SJCRH30 (cell line): ENCODE measurements at regions not wholly inside any gene's neighbourhood (a gene's known extent, or its start where the extent isn't known, plus 50 kb on each side); places are given as distances from the start of the nearest gene placed in this dataset.

Experiments used
- DNase-seq, 2 experiments: peaks; one replicate each; pipeline ENCODE4 v3.0.0-alpha.2; 2015 to 2020
- H3K27ac ChIP-seq: fragments of 250-450 bp; sonication (Bioruptor Pico); 2 replicates; pipeline ENCODE4 v1.5.1; 2020; ENCODE audit warnings: mild to moderate bottlenecking, moderate library complexity
- H3K27me3 ChIP-seq: fragments of 250-450 bp; sonication (Bioruptor Pico); 2 replicates; pipeline ENCODE4 v1.5.1; 2020; ENCODE audit warnings: mild to moderate bottlenecking, moderate library complexity
- H3K36me3 ChIP-seq: fragments of 250-450 bp; sonication (Bioruptor Pico); 2 replicates; pipeline ENCODE4 v1.5.1; 2020; ENCODE audit warnings: mild to moderate bottlenecking, moderate library complexity
- H3K4me1 ChIP-seq: fragments of 250-450 bp; sonication (Bioruptor Pico); 2 replicates; pipeline ENCODE4 v1.5.1; 2020; ENCODE audit warnings: mild to moderate bottlenecking, moderate library complexity
- H3K4me3 ChIP-seq: fragments of 250-450 bp; sonication (Bioruptor Pico); 2 replicates; pipeline ENCODE4 v1.5.1; 2020; ENCODE audit warnings: mild to moderate bottlenecking, moderate library complexity
- H3K9me3 ChIP-seq: fragments of 250-450 bp; sonication (Bioruptor Pico); replicated peaks from 2 replicates; pipeline ENCODE4 v1.5.1; 2020; ENCODE audit warnings: mild to moderate bottlenecking, moderate library complexity

DNA sequence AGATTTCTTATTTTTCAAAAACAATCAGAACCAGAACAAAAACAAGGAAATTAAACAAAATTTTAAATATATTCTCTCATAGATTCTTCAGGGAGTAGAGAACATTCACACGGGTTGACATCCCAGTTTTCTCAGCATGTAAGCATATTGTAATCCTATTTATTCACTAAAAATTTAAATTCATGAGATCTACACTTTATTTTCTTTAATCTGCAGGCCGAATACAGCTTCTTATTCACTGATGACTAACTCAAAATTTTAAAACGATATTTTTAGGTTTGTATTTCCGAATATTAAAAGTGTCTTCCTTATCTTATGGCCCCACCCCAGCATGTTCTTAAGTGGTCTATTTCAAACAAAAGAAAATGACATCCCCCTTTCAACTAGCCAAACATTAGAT lies 262.4 kb downstream of the MEIS1 start:
- Histone ChIP-seq H3K27ac (no peak overlapping the region), H3K36me3 (no peaks in the 10 kb centered on the region), H3K27me3 (peaks cover 3% of the 10 kb centered on the region; the same call in 1 of the 2 replicates), H3K4me1 (no peaks in the 10 kb centered on the region), H3K9me3 (no peaks in the 10 kb centered on the region), H3K4me3 (no peak overlapping the region)
- no peak for DNase-seq

DNA sequence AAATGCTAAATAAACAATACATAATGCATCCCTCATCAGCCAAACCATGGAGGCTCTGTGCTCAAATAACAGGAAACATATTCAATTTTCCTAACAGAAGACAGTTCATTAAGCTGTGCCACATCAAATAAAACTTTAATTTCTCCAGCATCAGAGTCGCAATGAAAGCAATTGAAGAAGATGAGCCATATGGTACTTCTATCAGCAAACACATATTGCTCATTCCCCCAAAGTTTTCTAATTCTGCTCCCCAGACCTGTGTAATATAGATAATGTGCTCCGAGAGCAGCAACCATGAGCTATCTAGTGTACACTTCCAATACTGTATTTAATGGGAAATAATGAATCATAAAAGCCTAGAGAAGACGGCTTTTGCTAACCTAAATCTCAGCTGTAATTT lies 263.2 kb downstream of the MEIS1 start:
- H3K36me3 ChIP-seq: no peaks in the 10 kb centered on the region
- H3K4me3 ChIP-seq: no peak overlapping the region
- H3K27me3 ChIP-seq: peaks cover 3% of the 10 kb centered on the region; the same call in 1 of the 2 replicates
- H3K4me1 ChIP-seq: no peaks in the 10 kb centered on the region
- no peak overlapping the region for H3K27ac ChIP-seq
- H3K9me3 ChIP-seq: no peaks in the 10 kb centered on the region
- no peak for DNase-seq

DNA sequence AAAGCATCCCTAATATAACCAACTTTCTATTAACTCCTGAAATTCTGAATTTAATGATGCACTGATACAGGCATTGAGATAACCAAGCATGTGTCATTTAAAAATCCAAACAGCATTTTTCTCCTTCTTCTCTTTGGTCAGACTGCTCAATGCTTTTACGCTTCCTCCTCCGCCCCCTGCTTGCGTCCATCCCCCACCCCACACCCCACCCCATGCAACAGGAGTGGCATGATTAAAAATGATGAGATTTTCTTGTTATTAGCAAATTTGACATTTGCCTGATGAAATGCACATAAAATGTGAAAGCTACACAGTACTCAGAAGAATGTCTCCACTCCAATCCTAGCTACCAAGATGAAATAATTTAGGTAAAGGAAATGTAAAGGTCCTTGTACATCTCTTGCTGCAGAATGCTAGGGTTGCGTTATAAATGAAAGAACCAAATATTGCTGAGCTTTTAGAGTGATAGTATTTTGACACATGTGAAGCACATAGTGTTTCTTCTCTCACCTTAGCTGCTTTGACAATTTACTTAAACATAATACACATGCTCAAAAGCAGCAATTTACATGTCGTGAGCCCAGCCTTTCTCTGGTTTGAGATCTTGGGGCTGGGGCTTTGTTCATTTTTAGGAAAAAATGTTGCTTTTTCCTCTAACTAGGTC lies 263.8 kb downstream of the MEIS1 start:
- H3K9me3 ChIP-seq: no peaks in the 10 kb centered on the region
- no peaks in the 10 kb centered on the region for H3K4me1 ChIP-seq
- no peak overlapping the region for H3K4me3 ChIP-seq
- DNase-seq: no peak
- H3K27ac ChIP-seq: no peak overlapping the region
- peaks cover 3% of the 10 kb centered on the region; the same call in 1 of the 2 replicates for H3K27me3 ChIP-seq
- no peaks in the 10 kb centered on the region for H3K36me3 ChIP-seq

DNA sequence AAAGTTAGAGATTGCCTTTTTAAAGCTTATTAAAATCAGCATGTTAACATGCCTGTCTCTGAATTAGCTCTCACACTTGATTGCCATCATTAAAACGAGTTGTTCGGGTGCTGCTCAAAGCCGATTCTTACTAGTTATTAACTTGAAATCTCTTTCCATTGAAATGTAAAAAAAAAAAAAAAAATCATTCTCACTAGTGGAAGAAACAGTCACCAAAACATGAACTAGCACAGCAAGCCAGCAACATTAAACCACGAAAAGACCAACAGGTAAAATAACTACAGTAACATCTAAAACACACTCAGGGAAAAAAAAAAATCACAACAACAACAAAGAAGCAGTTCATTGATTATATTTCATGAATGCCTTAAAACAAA lies 264.5 kb downstream of the MEIS1 start:
- no peak overlapping the region for H3K27ac ChIP-seq
- H3K4me1 ChIP-seq: no peaks in the 10 kb centered on the region
- peaks cover 3% of the 10 kb centered on the region; the same call in 1 of the 2 replicates for H3K27me3 ChIP-seq
- H3K4me3 ChIP-seq: no peak overlapping the region
- no peaks in the 10 kb centered on the region for H3K36me3 ChIP-seq
- no peaks in the 10 kb centered on the region for H3K9me3 ChIP-seq
- DNase-seq: no peak

DNA sequence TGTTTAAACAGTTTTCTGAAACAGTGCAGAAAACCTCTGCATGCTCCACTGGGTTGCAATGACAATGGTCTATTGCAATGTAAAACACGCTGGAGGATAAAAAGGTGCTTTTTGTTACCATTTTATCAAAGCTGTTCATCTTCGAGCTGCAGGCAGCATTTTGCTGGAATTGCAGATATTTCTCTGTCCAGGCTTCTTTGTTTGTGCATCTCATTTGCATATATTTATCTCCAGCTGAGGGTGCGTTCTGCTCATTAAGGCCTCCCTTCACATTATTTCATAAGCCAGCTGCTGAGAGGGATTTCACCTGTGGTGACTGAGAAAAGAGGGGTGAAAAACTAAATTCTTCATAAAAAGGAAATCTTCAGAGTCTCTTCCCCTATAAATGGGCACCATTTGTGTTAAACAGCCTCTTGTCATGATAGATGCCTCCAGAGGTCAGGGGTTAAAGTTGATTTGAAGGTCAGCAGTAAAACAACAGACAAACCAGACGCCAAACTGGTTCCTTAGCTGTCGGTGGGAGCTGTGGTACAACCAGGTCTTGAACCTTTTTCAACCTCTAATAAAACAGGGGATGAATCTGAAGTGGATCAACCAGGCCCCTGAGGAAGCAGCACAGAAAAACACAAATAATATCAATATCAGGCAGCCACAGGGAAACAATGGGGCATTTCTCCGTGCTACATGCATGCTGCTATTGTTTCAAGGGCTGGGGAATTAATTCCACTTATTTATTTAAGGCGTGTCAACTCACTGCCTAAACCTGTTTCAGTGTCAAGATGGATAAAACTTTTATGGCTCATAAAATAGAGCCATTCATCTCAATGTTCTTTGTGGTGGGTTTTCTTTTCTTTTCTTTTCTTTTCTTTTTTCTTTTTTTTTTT lies 265.1 kb downstream of the MEIS1 start:
- H3K36me3 ChIP-seq: no peaks in the 10 kb centered on the region
- no peak overlapping the region for H3K4me3 ChIP-seq
- H3K27me3 ChIP-seq: peaks cover 3% of the 10 kb centered on the region; the same call in 1 of the 2 replicates
- H3K4me1 ChIP-seq: no peaks in the 10 kb centered on the region
- no peaks in the 10 kb centered on the region for H3K9me3 ChIP-seq
- no peak overlapping the region for H3K27ac ChIP-seq
- no peak for DNase-seq

DNA sequence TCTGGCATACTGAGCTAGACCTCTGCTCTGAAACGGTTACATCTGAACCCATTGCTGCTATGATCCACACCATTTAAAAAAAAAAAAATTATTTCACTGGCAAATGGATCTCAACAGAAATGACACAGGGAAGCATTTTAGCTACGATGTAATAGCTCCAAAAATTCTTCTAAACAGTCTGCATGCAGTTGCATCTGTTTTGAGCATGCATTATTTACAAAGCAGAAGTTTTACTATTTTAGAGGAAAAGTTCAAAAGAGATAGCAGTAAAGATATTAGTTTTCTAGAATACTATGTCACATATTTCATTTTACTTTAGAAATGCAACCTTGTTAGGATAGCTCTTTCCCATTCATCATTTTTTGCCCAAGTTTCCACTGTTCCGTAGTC lies 265.7 kb downstream of the MEIS1 start:
- Histone ChIP-seq H3K9me3 (no peaks in the 10 kb centered on the region), H3K36me3 (no peaks in the 10 kb centered on the region), H3K27ac (no peak overlapping the region), H3K4me1 (no peaks in the 10 kb centered on the region), H3K27me3 (peaks cover 3% of the 10 kb centered on the region; the same call in 1 of the 2 replicates), H3K4me3 (no peak overlapping the region)
- no peak for DNase-seq

DNA sequence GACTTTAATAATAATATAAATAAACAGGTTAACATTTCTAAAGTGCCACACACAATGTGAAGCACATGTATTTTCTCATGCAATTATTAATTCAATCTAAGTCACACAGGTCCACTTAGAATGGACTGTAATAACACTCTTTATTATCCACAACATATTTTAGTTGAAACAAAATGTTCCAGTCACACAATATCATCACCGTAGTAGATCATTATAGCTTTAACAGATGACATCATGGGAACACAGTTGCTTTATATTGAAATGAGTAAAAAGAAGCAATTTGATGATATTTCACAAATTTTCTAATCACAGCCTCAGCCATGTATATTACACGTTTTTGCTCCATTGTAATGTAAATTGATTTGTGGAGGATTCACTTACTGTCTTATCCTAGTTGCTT lies 266.3 kb downstream of the MEIS1 start:
- Histone ChIP-seq H3K4me3 (no peak overlapping the region), H3K9me3 (no peaks in the 10 kb centered on the region), H3K36me3 (no peaks in the 10 kb centered on the region), H3K4me1 (no peaks in the 10 kb centered on the region), H3K27me3 (peaks cover 3% of the 10 kb centered on the region; the same call in 1 of the 2 replicates), H3K27ac (no peak overlapping the region)
- no peak for DNase-seq

DNA sequence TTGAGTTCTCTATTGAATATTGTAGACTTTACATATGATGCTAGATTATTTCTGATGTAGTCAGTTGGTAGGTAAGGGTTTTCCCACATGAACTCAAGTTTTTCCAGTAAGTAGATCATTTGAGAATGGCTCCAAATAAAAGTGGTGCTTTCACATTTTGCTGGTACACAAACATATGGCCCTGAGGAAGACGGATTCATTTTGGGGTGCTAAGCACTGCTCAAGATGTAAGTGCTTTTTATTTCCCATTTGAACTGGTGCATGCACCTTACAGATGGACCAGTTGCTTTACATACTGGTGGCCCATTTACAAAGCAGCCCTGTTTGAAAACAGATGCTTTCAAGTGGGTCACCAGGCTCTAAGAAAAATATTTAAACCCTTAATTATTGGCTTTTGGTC lies 266.7 kb downstream of the MEIS1 start:
- Histone ChIP-seq H3K27me3 (peaks cover 3% of the 10 kb centered on the region; the same call in 1 of the 2 replicates), H3K27ac (no peak overlapping the region), H3K36me3 (no peaks in the 10 kb centered on the region), H3K4me1 (no peaks in the 10 kb centered on the region), H3K9me3 (no peaks in the 10 kb centered on the region), H3K4me3 (no peak overlapping the region)
- DNase-seq: no peak

DNA sequence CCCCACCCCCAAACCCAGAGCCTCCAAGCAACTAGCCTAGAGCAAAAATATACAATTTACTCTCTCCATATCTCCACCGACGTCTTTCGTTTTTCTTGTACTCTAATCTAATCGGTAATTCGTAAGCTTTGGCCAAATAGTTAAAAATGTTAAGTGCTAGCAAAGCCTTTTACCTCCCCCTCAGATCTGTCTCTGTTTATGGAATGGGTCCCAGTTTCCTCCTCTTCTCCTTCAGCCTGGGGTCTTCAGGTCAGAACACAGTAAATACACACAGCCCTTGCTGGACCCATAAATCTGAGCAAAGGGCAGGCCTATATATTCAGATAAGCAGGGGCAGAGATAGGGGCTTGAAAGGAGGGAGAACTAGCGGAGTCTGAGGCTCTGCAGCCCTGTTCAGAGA lies 267.4 kb downstream of the MEIS1 start:
- Histone ChIP-seq H3K27me3 (peaks cover 3% of the 10 kb centered on the region; the same call in 1 of the 2 replicates), H3K4me1 (no peaks in the 10 kb centered on the region), H3K36me3 (no peaks in the 10 kb centered on the region), H3K27ac (no peak overlapping the region), H3K4me3 (no peak overlapping the region), H3K9me3 (no peaks in the 10 kb centered on the region)
- no peak for DNase-seq

DNA sequence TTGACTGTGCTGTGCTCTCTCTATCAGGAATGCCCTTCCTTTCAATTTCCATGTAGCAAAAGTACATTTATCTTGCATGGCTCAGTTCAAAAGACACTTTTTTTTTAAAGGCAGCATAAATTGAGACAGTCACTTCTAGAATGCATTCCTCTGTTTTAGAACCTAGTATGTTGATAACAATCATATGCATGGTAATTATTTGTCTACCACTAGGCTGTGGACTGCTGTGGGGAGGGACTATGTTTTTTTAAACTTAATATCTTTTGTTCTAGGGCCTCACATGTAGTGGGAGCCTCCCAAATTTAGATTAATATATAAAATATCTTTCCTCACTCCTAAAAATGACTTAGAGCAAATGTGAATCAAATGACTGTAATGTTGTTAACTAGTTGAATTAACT lies 269.9 kb downstream of the MEIS1 start:
- Histone ChIP-seq H3K4me1 (no peaks in the 10 kb centered on the region), H3K27ac (no peak overlapping the region), H3K36me3 (no peaks in the 10 kb centered on the region), H3K27me3 (no peaks in the 10 kb centered on the region), H3K9me3 (no peaks in the 10 kb centered on the region), H3K4me3 (no peak overlapping the region)
- no peak for DNase-seq

DNA sequence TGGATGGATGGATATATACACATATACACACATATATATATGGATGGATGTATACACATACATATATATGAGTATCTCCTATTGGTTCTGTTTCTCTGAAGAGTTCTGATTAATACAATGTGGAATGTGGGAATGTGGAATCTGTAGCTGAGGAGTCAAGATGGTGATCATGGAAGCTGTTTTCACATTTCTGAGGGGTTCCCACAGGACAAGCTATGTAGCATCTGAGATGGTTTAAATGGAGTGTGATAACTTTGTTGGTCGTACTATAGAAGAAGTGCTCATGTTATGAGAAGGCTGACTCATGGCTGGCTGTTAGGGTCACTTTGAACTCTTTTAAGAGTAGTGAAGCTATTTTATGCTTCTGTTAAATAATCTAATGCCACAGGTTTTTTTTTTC lies 279.7 kb downstream of the MEIS1 start:
- Histone ChIP-seq H3K4me1 (no peaks in the 10 kb centered on the region), H3K36me3 (no peaks in the 10 kb centered on the region), H3K4me3 (no peak overlapping the region), H3K27ac (no peak overlapping the region), H3K9me3 (no peaks in the 10 kb centered on the region), H3K27me3 (no peaks in the 10 kb centered on the region)
- DNase-seq: no peak

DNA sequence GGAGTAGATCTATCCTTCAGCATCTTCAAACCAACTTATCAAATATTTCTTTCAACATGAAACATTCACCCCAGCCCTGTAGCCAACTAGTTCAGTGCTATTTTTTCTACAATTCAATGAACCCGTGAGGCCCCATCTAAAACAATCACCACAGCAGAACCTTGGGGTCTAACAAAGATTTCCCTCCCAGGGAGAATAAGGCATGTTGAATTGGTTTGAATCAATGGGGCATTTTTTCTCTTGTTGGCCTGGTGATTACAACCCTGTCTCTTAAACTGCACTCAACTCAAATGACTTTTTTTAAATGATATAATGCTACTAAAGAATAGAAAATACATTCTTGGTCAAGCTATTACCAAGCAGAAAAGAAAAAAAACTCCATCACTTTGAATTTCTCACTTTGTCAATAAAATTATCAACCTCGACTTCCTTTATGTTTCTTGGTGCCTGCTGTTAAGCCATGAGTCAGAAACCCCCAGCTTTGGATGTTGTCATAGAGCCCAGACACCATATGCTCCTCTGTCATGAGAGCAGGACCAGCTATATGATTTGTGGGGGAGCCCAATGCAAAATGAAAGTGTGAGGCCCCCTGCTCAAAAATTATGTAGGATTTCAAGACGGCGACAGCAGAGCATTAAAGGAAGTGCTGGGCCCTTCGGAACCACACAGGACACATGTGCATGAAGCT lies 282.4 kb downstream of the MEIS1 start:
- Histone ChIP-seq H3K4me3 (no peak overlapping the region), H3K9me3 (no peaks in the 10 kb centered on the region; the same call in 1 of the 2 replicates), H3K27me3 (no peaks in the 10 kb centered on the region), H3K27ac (no peak overlapping the region), H3K4me1 (no peaks in the 10 kb centered on the region), H3K36me3 (no peaks in the 10 kb centered on the region)
- DNase-seq: no peak

DNA sequence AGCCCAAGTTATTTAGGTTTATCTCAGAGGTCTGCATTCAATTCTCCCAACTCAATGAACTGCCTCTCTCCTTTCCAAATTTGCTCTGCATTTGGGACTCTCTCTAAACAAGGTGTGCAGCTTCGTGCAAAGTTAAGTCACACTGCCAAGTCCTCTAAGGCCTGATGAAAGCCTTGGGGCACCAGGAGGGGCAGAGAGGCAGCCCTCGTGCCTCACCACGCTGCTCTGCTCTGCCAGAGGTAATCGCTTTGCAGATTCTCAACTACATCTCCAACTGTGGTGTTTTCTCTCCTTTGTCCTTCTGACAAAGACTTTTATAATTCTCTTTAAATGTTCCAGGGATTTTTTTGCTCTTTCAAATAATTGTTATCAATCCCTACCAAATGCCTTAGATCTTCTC lies 283.0 kb downstream of the MEIS1 start:
- H3K36me3 ChIP-seq: no peaks in the 10 kb centered on the region
- no peak overlapping the region for H3K4me3 ChIP-seq
- no peaks in the 10 kb centered on the region for H3K4me1 ChIP-seq
- no peak overlapping the region for H3K27ac ChIP-seq
- no peaks in the 10 kb centered on the region for H3K27me3 ChIP-seq
- no peak for DNase-seq
- H3K9me3 ChIP-seq: no peaks in the 10 kb centered on the region; the same call in 1 of the 2 replicates

DNA sequence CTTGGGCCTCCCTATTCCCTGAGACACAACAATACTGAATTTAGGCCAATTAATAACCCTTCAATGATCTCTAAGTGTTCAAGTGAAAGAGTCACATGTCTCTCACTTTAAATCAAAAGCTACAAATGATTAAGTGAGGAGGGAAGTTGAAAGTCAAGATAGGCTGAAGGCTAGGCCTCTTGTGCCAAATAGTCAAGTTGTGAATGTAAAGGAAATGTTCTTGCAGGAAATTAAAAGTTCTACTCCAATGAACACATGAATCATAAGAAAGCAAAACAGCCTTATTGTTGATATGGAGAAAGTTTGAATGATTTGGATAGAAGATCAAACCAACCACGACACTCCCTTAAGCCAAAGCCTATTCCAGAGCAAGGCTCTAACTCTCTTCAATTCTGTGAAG lies 286.9 kb downstream of the MEIS1 start:
- DNase-seq: no peak
- H3K4me1 ChIP-seq: no peaks in the 10 kb centered on the region

DNA sequence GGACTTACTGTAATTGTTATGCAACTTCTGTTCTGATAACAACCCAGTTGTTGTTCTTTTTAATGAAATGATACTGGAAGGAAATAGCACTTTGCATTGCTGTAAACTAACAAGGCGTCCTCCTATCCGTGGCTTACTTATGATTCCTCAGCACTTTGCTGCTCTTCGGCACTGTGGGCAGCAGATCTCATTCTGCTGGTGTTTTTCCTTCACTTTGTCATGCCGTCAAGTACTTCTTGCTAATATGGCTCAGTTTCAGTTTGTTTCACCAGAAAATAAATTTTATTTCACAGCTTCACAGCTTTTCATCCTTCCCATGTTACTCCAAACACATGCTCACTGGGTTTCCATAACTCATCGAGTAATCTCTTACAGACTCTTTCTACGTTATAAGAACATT lies 289.3 kb downstream of the MEIS1 start:
- Histone ChIP-seq H3K27me3 (no peaks in the 10 kb centered on the region), H3K9me3 (no peaks in the 10 kb centered on the region; the same call in 1 of the 2 replicates), H3K27ac (no peak overlapping the region), H3K4me3 (no peak overlapping the region), H3K36me3 (no peaks in the 10 kb centered on the region), H3K4me1 (no peaks in the 10 kb centered on the region)
- no peak for DNase-seq

More for the DNA sequence above, 286.9 kb downstream of the MEIS1 start:
- no peak overlapping the region for H3K27ac ChIP-seq
- H3K36me3 ChIP-seq: no peaks in the 10 kb centered on the region
- no peaks in the 10 kb centered on the region for H3K27me3 ChIP-seq
- H3K9me3 ChIP-seq: no peaks in the 10 kb centered on the region; the same call in 1 of the 2 replicates
- H3K4me3 ChIP-seq: no peak overlapping the region
